Heart left ventricle (tissue), 13 donors: ENCODE measurements at regions not wholly inside any gene's neighbourhood (a gene's known extent, or its start where the extent isn't known, plus 50 kb on each side); places are given as distances from the start of the nearest gene placed in this dataset.

Source experiments
- CTCF ChIP-seq, 12 donors: fragments of 200-600 bp; sonication (generic) in 4 of 12; IDR thresholded peaks; one replicate each; pipeline versions ENCODE4 v1.5.0 to v1.8.0; 2018 to 2022; ENCODE audit warnings: antibody characterized with exemption in 12 of 12, mild to moderate bottlenecking in 5 of 12
- POLR2A ChIP-seq, 2 donors: fragments of 450-650 bp; IDR thresholded peaks; one replicate each; pipeline ENCODE4 v1.6.1; 2017; ENCODE audit warnings: antibody characterized with exemption in 2 of 2, mild to moderate bottlenecking in 2 of 2, moderate library complexity in 2 of 2
- donor health status: ischemic (EF 13 %, LVEDD 7.1; RV severe dilation, severe dysfunction).
- donor health status: DM: no; HTN: yes; CAD: no.
- donor health status: DM: no; HTN: no; CAD: no.
- donor health status: ischemic (EF 25% LVEDD 6.9; RV normal size, moderate dysfunction).
- donor health status: ischemic (EF 25% LVEDD 5.7; RV mildly dilated, moderate dysfunction).
- donor health status: ischemic (EF 35%, LVEDD 5.7; RV mildly dilated, moderate dysfunction).
- donor health status: nonischemic (EF 11% LVEDD 7.7; RV severe dilation, severe dysfunction).
- donor health status: DM: yes; HTN: yes; CAD: no.
- donor health status: PGD.
- donor health status: ischemic (EF 29% LVEDD 5.4; RV normal size, mild dysfunction).
- donor health status: nonischemic (EF 23%, LVEDD 6.1; RV moderate dilation, normal function).

- no peak for TF ChIP-seq CTCF (IDR thresholded peaks at IDR 0.05)
- TF ChIP-seq POLR2A (IDR thresholded peaks at IDR 0.05) = no peak
These were observed 258.9 kb upstream of the ARHGAP20 start for GRCh38 chr11:110971140-110971539.
